ENCODE measurements at regions not wholly inside any gene's neighbourhood (a gene's known extent, or its start where the extent isn't known, plus 50 kb on each side); places are given as distances from the start of the nearest gene placed in this dataset.

DNA sequence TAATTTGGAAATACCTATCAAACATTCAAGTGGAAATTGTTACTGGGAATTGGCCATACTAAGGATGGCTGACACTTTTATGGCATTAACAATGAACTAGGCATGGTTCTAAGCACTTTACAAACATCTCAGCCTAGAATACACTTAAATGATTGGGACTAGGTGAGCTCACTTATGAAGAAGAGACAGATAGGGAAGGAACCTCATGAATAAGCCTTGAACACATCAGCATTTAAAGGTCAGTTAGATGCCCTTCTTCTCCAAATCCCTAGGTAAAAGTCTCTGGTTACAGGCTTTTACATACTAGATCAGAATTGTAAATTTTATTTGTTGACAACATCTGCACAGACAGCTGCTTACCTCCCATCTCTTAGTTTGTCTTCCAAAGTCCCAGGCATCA is 488.6 kb downstream of the RMST start (continued):
- TF ChIP-seq, protein P1, sequence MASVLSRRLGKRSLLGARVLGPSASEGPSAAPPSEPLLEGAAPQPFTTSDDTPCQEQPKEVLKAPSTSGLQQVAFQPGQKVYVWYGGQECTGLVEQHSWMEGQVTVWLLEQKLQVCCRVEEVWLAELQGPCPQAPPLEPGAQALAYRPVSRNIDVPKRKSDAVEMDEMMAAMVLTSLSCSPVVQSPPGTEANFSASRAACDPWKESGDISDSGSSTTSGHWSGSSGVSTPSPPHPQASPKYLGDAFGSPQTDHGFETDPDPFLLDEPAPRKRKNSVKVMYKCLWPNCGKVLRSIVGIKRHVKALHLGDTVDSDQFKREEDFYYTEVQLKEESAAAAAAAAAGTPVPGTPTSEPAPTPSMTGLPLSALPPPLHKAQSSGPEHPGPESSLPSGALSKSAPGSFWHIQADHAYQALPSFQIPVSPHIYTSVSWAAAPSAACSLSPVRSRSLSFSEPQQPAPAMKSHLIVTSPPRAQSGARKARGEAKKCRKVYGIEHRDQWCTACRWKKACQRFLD (CRISPR knock-in tag; IDR thresholded peaks at IDR 0.05) = no peak
- TF ChIP-seq NFRKB (IDR thresholded peaks at IDR 0.05; ENCODE audit: low read depth) (no peak), ZNF140 (CRISPR knock-in tag; IDR thresholded peaks at IDR 0.05) (no peak), SFPQ (IDR thresholded peaks at IDR 0.05; ENCODE audit: low read depth, low read length) (no peak)

DNA sequence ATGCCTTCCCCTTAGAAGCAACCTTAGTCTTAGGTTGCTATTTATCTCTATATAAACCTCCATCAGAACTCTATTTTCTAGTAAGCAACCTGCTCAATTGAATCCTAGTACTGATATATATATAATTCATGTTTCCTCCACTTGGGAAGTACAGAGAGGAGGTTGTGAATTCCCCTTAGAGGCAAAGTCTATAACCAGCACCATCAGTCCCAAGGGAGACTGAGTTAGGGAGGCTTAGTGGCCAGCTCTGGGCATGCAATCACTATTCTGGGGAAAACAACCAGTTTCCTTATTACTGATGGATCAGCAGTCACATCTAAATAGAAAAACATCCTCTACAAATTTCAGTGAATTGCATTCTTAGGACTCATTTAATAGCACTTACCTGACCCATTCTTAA is 489.1 kb downstream of the RMST start:
- H3K4me2 ChIP-seq (ENCODE audit: insufficient read depth, low read length) = no peak overlapping the region
- H4K20me1 ChIP-seq (replicated peaks; ENCODE audit: control insufficient read depth, insufficient read depth, low read length) = no peaks in the 10 kb centered on the region
- ATAC-seq (no peak), FAIRE-seq (no peak), DNase-seq (ENCODE audit: extremely low read depth in 1 of 4, low spot score in 3 of 4) (no peak)
- no peak overlapping the region for H3K9ac ChIP-seq (ENCODE audit: insufficient read depth in 1 of 2, low read depth in 2 of 2, low read length in 2 of 2)
- no peaks in the 10 kb centered on the region for H3K36me3 ChIP-seq (ENCODE audit: control insufficient read depth, insufficient read depth, low read length)
- no peaks in the 10 kb centered on the region for H3K79me2 ChIP-seq (ENCODE audit: control insufficient read depth, insufficient read depth, low read length)
- no peak overlapping the region for H3K27ac ChIP-seq (ENCODE audit: extremely low read depth, low read depth, low read length)
- H3K4me1 ChIP-seq (replicated peaks in 1 of 2; ENCODE audit: control insufficient read depth in 2 of 2, insufficient read depth in 2 of 2, low read length in 2 of 2) = no peaks in the 10 kb centered on the region
- H3K9me1 ChIP-seq (ENCODE audit: control insufficient read depth, insufficient read depth, low read length) = no peaks in the 10 kb centered on the region
- CTCF ChIA-PET (ENCODE audit: low intra/inter-chr PET ratio) = no interaction called here
- H3K4me3 ChIP-seq = no peak overlapping the region
- intact Hi-C loops (cut with micrococcal nuclease) = no loop called here
- H3K9me3 ChIP-seq (replicated peaks; ENCODE audit: control insufficient read depth, insufficient read depth, low read depth, low read length) = no peaks in the 10 kb centered on the region
- POLR2A ChIA-PET = no interaction called here
- in situ Hi-C loops (cut with MboI) = no loop called here
- H3K27me3 ChIP-seq (ENCODE audit: control insufficient read depth in 2 of 2, insufficient read depth in 2 of 2, low read length in 2 of 2) = no peaks in the 10 kb centered on the region
- BruUV-seq (replicated peaks) = no TSS peak
- H2AFZ ChIP-seq (ENCODE audit: low read depth, low read length) = no peak overlapping the region
- TF ChIP-seq KHSRP (IDR thresholded peaks at IDR 0.05) (no peak), FOSL1 (tag; conservative IDR thresholded peaks at IDR 0.05) (no peak), SMARCA4 (IDR thresholded peaks at IDR 0.05) (no peak), PHF21A (IDR thresholded peaks at IDR 0.05; ENCODE audit: borderline replicate concordance, low read depth) (no peak), ZNF24 (IDR thresholded peaks at IDR 0.05) (no peak), TEAD1 (CRISPR knock-in tag; IDR thresholded peaks at IDR 0.05) (no peak), NFE2L1 (tag; IDR thresholded peaks at IDR 0.05; ENCODE audit: borderline replicate concordance, low read depth) (no peak), CBFA2T2 (conservative IDR thresholded peaks at IDR 0.05) (no peak), CEBPZ (IDR thresholded peaks at IDR 0.05; ENCODE audit: borderline replicate concordance, low read depth, low read length) (no peak), ARHGAP35 (IDR thresholded peaks at IDR 0.05; ENCODE audit: partially characterized antibody) (no peak), MEF2A (IDR thresholded peaks at IDR 0.05; ENCODE audit: control insufficient read depth, low read depth, low read length) (no peak)
- TF ChIP-seq, protein P2, sequence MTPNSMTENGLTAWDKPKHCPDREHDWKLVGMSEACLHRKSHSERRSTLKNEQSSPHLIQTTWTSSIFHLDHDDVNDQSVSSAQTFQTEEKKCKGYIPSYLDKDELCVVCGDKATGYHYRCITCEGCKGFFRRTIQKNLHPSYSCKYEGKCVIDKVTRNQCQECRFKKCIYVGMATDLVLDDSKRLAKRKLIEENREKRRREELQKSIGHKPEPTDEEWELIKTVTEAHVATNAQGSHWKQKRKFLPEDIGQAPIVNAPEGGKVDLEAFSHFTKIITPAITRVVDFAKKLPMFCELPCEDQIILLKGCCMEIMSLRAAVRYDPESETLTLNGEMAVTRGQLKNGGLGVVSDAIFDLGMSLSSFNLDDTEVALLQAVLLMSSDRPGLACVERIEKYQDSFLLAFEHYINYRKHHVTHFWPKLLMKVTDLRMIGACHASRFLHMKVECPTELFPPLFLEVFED (CRISPR knock-in tag; conservative IDR thresholded peaks at IDR 0.05) = no peak

Measured in K562 (cell line).